ENCODE measurements at regions not wholly inside any gene's neighbourhood (a gene's known extent, or its start where the extent isn't known, plus 50 kb on each side); places are given as distances from the start of the nearest gene placed in this dataset.

GRCh38 chrX:45368705-45369104, 168.0 kb upstream of the DIPK2B start:
- ATAC-seq (ENCODE audit: low read depth) (no peak), DNase-seq (ENCODE audit: low spot score) (no peak)
- Histone ChIP-seq H3K9me3 (ENCODE audit: severe bottlenecking) (no peaks in the 10 kb centered on the region), H3K27me3 (ENCODE audit: insufficient read depth, poor library complexity, severe bottlenecking) (no peaks in the 10 kb centered on the region), H3K36me3 (ENCODE audit: low read depth) (no peaks in the 10 kb centered on the region), H3K4me1 (ENCODE audit: insufficient read depth, poor library complexity, severe bottlenecking) (no peaks in the 10 kb centered on the region), H3K4me3 (ENCODE audit: severe bottlenecking) (no peak overlapping the region), H3K27ac (ENCODE audit: poor library complexity, severe bottlenecking) (no peak overlapping the region)
- TF ChIP-seq, protein P1, sequence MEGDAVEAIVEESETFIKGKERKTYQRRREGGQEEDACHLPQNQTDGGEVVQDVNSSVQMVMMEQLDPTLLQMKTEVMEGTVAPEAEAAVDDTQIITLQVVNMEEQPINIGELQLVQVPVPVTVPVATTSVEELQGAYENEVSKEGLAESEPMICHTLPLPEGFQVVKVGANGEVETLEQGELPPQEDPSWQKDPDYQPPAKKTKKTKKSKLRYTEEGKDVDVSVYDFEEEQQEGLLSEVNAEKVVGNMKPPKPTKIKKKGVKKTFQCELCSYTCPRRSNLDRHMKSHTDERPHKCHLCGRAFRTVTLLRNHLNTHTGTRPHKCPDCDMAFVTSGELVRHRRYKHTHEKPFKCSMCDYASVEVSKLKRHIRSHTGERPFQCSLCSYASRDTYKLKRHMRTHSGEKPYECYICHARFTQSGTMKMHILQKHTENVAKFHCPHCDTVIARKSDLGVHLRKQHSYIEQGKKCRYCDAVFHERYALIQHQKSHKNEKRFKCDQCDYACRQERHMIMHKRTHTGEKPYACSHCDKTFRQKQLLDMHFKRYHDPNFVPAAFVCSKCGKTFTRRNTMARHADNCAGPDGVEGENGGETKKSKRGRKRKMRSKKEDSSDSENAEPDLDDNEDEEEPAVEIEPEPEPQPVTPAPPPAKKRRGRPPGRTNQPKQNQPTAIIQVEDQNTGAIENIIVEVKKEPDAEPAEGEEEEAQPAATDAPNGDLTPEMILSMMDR (IDR thresholded peaks at IDR 0.05; ENCODE audit: poor library complexity, severe bottlenecking): no peak

DNA sequence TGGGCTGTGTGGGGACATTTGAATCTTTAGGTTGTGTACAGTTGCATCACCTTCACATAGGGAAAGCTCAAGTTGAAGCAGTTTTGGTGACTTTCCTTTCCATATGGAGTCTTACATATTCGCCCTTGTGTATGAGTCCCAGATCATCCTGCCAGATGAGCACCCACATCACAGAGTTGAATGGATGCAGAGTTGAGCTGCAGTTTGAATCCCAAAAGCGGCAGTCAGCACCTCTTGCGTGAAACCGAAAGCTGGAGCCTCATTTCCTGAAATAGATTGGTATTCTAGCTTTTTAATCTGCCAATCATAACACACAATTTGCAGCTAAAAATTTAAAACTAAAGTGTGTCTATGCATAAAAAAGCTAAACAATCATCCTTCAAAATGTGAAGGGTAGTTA, 162.9 kb upstream of the DIPK2B start:
- DNase-seq (ENCODE audit: low spot score): no peak
- no peak overlapping the region for H3K4me3 ChIP-seq (ENCODE audit: severe bottlenecking)

DNA sequence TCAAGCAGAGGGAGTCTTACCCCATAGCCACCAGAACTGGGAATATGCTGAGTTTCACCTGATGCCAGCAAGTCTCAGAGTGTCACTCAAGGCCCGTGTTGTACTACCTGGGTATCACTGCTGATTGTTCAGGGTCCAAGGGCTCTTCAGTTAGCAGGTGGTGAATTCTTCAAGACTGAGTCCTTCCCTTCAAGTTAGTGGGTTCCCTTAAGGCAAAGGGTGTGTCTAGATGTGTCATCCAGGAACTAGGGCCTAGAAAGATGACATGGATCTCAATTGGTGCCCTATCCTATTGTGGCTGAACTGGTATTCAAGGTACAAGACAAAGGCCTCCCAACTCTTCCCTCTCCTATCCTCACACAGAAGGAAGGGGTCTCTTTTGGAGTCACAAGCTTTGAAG, 159.9 kb upstream of the DIPK2B start:
- DNase-seq (ENCODE audit: low spot score) (no peak), ATAC-seq (ENCODE audit: low read depth) (no peak)
- TF ChIP-seq, protein P1 (IDR thresholded peaks at IDR 0.05; ENCODE audit: poor library complexity, severe bottlenecking): no peak
- Histone ChIP-seq H3K4me1 (ENCODE audit: insufficient read depth, poor library complexity, severe bottlenecking) (no peaks in the 10 kb centered on the region), H3K4me3 (ENCODE audit: severe bottlenecking) (no peak overlapping the region), H3K27me3 (ENCODE audit: insufficient read depth, poor library complexity, severe bottlenecking) (no peaks in the 10 kb centered on the region), H3K9me3 (ENCODE audit: severe bottlenecking) (no peaks in the 10 kb centered on the region), H3K27ac (ENCODE audit: poor library complexity, severe bottlenecking) (no peak overlapping the region), H3K36me3 (ENCODE audit: low read depth) (no peaks in the 10 kb centered on the region)

More for the DNA sequence above, 162.9 kb upstream of the DIPK2B start:
- Histone ChIP-seq H3K27ac (ENCODE audit: poor library complexity, severe bottlenecking) (no peak overlapping the region), H3K36me3 (ENCODE audit: low read depth) (no peaks in the 10 kb centered on the region), H3K9me3 (ENCODE audit: severe bottlenecking) (no peaks in the 10 kb centered on the region), H3K4me1 (ENCODE audit: insufficient read depth, poor library complexity, severe bottlenecking) (no peaks in the 10 kb centered on the region), H3K27me3 (ENCODE audit: insufficient read depth, poor library complexity, severe bottlenecking) (no peaks in the 10 kb centered on the region)
- ATAC-seq (ENCODE audit: low read depth): no peak
- TF ChIP-seq, protein P1 (IDR thresholded peaks at IDR 0.05; ENCODE audit: poor library complexity, severe bottlenecking): no peak

DNA sequence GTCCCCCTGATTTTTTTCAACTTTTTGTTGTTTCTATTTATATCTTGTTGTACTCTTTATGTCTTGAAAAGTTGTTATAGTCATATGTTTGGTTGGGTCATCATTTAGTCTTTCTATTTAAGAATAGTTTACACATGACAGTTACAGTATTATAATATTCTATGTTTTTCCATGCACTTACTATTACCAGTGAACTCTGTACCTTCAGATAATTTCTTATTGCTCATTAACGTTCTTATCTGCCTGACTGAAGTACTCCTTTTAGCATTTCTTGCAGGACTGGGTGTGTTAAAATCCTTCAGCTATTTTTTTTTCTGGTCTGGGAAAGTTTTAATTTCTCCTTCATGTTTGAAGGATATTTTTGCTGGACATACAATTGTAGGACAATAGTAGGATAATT, 157.7 kb upstream of the DIPK2B start:
- Histone ChIP-seq H3K4me3 (ENCODE audit: severe bottlenecking) (no peak overlapping the region), H3K27me3 (ENCODE audit: insufficient read depth, poor library complexity, severe bottlenecking) (no peaks in the 10 kb centered on the region), H3K27ac (ENCODE audit: poor library complexity, severe bottlenecking) (no peak overlapping the region), H3K9me3 (ENCODE audit: severe bottlenecking) (no peaks in the 10 kb centered on the region), H3K36me3 (ENCODE audit: low read depth) (no peaks in the 10 kb centered on the region), H3K4me1 (ENCODE audit: insufficient read depth, poor library complexity, severe bottlenecking) (no peaks in the 10 kb centered on the region)
- TF ChIP-seq, protein P1 (IDR thresholded peaks at IDR 0.05; ENCODE audit: poor library complexity, severe bottlenecking): no peak
- ATAC-seq (ENCODE audit: low read depth) (no peak), DNase-seq (ENCODE audit: low spot score) (no peak)

GRCh38 chrX:45353456-45353855, 152.8 kb upstream of the DIPK2B start:
- no peaks in the 10 kb centered on the region for H3K36me3 ChIP-seq (ENCODE audit: low read depth)
- TF ChIP-seq, protein P1 (IDR thresholded peaks at IDR 0.05; ENCODE audit: poor library complexity, severe bottlenecking): no peak
- no peaks in the 10 kb centered on the region for H3K27me3 ChIP-seq (ENCODE audit: insufficient read depth, poor library complexity, severe bottlenecking)
- DNase-seq (ENCODE audit: low spot score): no peak
- no peaks in the 10 kb centered on the region for H3K4me1 ChIP-seq (ENCODE audit: insufficient read depth, poor library complexity, severe bottlenecking)
- no peak overlapping the region for H3K27ac ChIP-seq (ENCODE audit: poor library complexity, severe bottlenecking)
- ATAC-seq (ENCODE audit: low read depth): no peak
- H3K9me3 ChIP-seq (ENCODE audit: severe bottlenecking): no peaks in the 10 kb centered on the region
- H3K4me3 ChIP-seq (ENCODE audit: severe bottlenecking): no peak overlapping the region

All from RWPE2 (cell line).